Stomach (tissue), 4 donors: ENCODE measurements at regions not wholly inside any gene's neighbourhood (a gene's known extent, or its start where the extent isn't known, plus 50 kb on each side); places are given as distances from the start of the nearest gene placed in this dataset.

ENCODE experiments used
- POLR2A ChIP-seq, 4 donors: fragments of 450-650 bp; IDR thresholded peaks; one replicate each; pipeline ENCODE4 v1.6.1; 2016; ENCODE audit warnings: antibody characterized with exemption in 4 of 4, control low read depth in 2 of 4, mild to moderate bottlenecking in 1 of 4, moderate library complexity in 1 of 4
- POLR2AphosphoS5 ChIP-seq, 3 donors: sonication (generic); formaldehyde crosslinking; IDR thresholded peaks; one replicate each; pipeline ENCODE4 v1.6.1; 2016; ENCODE audit warnings: antibody characterized with exemption in 3 of 3
- TF ChIP-seq, protein P1 (sequence below), 7 experiments: fragments of 450-650 bp in 4 of 7; fragments of 200-600 bp in 3 of 7; sonication (generic) in 3 of 7; IDR thresholded peaks; one replicate each; pipeline ENCODE4 v1.5.1; 2016 to 2019; ENCODE audit warnings: antibody characterized with exemption in 7 of 7, control low read depth in 2 of 7, mild to moderate bottlenecking in 1 of 7

- TF ChIP-seq, protein P1, sequence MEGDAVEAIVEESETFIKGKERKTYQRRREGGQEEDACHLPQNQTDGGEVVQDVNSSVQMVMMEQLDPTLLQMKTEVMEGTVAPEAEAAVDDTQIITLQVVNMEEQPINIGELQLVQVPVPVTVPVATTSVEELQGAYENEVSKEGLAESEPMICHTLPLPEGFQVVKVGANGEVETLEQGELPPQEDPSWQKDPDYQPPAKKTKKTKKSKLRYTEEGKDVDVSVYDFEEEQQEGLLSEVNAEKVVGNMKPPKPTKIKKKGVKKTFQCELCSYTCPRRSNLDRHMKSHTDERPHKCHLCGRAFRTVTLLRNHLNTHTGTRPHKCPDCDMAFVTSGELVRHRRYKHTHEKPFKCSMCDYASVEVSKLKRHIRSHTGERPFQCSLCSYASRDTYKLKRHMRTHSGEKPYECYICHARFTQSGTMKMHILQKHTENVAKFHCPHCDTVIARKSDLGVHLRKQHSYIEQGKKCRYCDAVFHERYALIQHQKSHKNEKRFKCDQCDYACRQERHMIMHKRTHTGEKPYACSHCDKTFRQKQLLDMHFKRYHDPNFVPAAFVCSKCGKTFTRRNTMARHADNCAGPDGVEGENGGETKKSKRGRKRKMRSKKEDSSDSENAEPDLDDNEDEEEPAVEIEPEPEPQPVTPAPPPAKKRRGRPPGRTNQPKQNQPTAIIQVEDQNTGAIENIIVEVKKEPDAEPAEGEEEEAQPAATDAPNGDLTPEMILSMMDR (IDR thresholded peaks at IDR 0.05): no peak
- TF ChIP-seq POLR2AphosphoS5 (IDR thresholded peaks at IDR 0.05): no peak
- no peak for TF ChIP-seq POLR2A (IDR thresholded peaks at IDR 0.05)
Measured at GRCh38 chr16:31727553-31727952, 146.1 kb upstream of the ZNF267 start.
